B cell (primary cell): ENCODE measurements at regions not wholly inside any gene's neighbourhood (a gene's known extent, or its start where the extent isn't known, plus 50 kb on each side); places are given as distances from the start of the nearest gene placed in this dataset.

Experiments used
- EZH2 ChIP-seq: IDR thresholded peaks from 2 replicates; pipeline ENCODE4 v1.6.1; 2012; ENCODE audit warnings: borderline replicate concordance, low read depth, mild to moderate bottlenecking, moderate library complexity, low read length; ENCODE audit not compliant: insufficient read depth, poor library complexity, severe bottlenecking
- TF ChIP-seq, protein P1 (sequence below): fragments of 200-600 bp; IDR thresholded peaks from one replicate; pipeline ENCODE4 v1.8.0; 2022; ENCODE audit warnings: antibody characterized with exemption, mild to moderate bottlenecking

DNA sequence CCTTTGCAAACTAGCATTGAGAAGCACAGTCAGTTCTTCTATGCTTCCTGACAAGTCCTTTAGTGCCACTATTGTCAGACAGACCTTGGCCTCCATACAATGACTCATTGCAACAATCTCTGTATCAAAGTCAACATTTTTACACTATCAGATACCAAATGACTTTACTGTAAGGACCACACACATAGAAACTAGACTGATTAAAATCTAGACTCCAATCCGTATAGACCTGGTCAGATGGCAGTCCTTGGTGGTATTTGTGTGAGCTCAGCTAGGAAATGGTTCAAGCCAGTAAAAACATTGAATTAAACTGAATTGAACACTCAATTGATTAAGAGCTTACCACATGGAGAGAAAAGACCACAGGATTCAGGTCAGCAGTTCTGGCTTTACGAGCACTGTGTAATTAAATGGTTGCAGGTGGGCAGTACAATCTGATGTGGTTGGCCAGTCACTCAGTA lies 549.8 kb upstream of the LCORL start:
- TF ChIP-seq, protein P1, sequence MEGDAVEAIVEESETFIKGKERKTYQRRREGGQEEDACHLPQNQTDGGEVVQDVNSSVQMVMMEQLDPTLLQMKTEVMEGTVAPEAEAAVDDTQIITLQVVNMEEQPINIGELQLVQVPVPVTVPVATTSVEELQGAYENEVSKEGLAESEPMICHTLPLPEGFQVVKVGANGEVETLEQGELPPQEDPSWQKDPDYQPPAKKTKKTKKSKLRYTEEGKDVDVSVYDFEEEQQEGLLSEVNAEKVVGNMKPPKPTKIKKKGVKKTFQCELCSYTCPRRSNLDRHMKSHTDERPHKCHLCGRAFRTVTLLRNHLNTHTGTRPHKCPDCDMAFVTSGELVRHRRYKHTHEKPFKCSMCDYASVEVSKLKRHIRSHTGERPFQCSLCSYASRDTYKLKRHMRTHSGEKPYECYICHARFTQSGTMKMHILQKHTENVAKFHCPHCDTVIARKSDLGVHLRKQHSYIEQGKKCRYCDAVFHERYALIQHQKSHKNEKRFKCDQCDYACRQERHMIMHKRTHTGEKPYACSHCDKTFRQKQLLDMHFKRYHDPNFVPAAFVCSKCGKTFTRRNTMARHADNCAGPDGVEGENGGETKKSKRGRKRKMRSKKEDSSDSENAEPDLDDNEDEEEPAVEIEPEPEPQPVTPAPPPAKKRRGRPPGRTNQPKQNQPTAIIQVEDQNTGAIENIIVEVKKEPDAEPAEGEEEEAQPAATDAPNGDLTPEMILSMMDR = no peak
- TF ChIP-seq EZH2 = no peak
